ENCODE measurements at regions not wholly inside any gene's neighbourhood (a gene's known extent, or its start where the extent isn't known, plus 50 kb on each side); places are given as distances from the start of the nearest gene placed in this dataset.

- DNase-seq (ENCODE audit: low read depth): no peak
- no peak for TF ChIP-seq CTCF (IDR thresholded peaks at IDR 0.05; ENCODE audit: insufficient read depth, low read depth, low read length)
- no peak overlapping the region for H3K4me3 ChIP-seq (ENCODE audit: low read depth, low read length)
Measured at GRCh38 chrX:46211079-46211478, 334.1 kb downstream of the ZNF674 start.

GRCh38 chrX:46209768-46210167 lies 335.5 kb downstream of the ZNF674 start:
- no peak for DNase-seq (ENCODE audit: low read depth)
- TF ChIP-seq CTCF (IDR thresholded peaks at IDR 0.05; ENCODE audit: insufficient read depth, low read depth, low read length): no peak

GRCh38 chrX:46209037-46209436 lies 336.2 kb downstream of the ZNF674 start:
- H3K4me3 ChIP-seq (ENCODE audit: low read depth, low read length): no peak overlapping the region
- no peak for TF ChIP-seq CTCF (IDR thresholded peaks at IDR 0.05; ENCODE audit: insufficient read depth, low read depth, low read length)
- no peak for DNase-seq (ENCODE audit: low read depth)

More at GRCh38 chrX:46209768-46210167, 335.5 kb downstream of the ZNF674 start:
- no peak overlapping the region for H3K4me3 ChIP-seq (ENCODE audit: low read depth, low read length)

GRCh38 chrX:46208225-46208854 lies 336.9 kb downstream of the ZNF674 start:
- H3K4me3 ChIP-seq (ENCODE audit: low read depth, low read length): no peak overlapping the region
- no peak for DNase-seq (ENCODE audit: low read depth)
- no peak for TF ChIP-seq CTCF (IDR thresholded peaks at IDR 0.05; ENCODE audit: insufficient read depth, low read depth, low read length)

GRCh38 chrX:46204721-46205422 lies 340.3 kb downstream of the ZNF674 start:
- DNase-seq (ENCODE audit: low read depth): no peak
- no peak for TF ChIP-seq CTCF (IDR thresholded peaks at IDR 0.05; ENCODE audit: insufficient read depth, low read depth, low read length)
- no peak overlapping the region for H3K4me3 ChIP-seq (ENCODE audit: low read depth, low read length)

- H3K4me3 ChIP-seq (ENCODE audit: low read depth, low read length): no peak overlapping the region
- DNase-seq (ENCODE audit: low read depth): peak; percentile 3
- TF ChIP-seq CTCF (IDR thresholded peaks at IDR 0.05; ENCODE audit: insufficient read depth, low read depth, low read length): no peak
Measured at GRCh38 chrX:46202733-46203514, 342.3 kb downstream of the ZNF674 start.
